GM18498 (cell line): ENCODE measurements at regions not wholly inside any gene's neighbourhood (a gene's known extent, or its start where the extent isn't known, plus 50 kb on each side); places are given as distances from the start of the nearest gene placed in this dataset.
"Not testable (repeated sequence)": the region's sequence is repeated elsewhere in the genome, so short reads cannot be mapped to it uniquely, and the experiment has no call there.

ENCODE experiments used
- ATAC-seq: cut with Tn5 transposase; IDR thresholded peaks from one replicate; pipeline ENCODE4 v1.9.1; 2021; ENCODE audit warnings: mild to moderate bottlenecking, moderate library complexity; ENCODE audit not compliant: unreplicated experiment

DNA sequence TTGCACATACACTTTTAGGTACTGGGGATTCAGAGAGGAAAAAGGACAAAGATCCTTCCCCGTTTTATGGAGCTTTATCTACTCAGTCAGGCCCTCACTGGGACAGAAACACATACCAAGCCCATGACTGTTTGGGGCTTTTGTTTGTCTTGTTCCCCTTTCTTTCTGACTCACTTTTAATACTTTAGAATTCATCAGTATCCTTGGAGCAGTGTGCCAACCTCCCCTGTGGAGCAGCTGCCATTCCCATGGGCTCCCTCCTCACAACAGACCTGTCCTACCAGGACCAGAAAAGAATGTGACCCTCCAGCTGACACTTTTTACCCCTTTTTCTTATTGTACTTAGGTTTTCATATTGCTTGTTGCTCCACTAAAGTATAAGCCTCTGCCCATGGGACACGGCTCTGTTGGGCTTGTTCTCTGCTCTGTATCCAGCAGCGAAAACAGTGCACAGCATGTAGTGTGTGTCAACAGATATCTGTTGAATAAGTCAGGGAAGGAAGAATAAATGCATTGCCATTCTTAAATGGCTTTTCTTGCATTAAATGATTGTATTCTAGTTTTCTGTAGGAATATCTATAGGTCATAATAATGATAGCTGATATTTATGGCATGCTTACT is 431.1 kb downstream of the EFNB2 start:
- ATAC-seq = no peak

- ATAC-seq = no peak
Observed at GRCh38 chr13:106103779-106104178, 431.7 kb downstream of the EFNB2 start.

- no peak for ATAC-seq
Observed at GRCh38 chr13:106102786-106103185, 432.7 kb downstream of the EFNB2 start.

DNA sequence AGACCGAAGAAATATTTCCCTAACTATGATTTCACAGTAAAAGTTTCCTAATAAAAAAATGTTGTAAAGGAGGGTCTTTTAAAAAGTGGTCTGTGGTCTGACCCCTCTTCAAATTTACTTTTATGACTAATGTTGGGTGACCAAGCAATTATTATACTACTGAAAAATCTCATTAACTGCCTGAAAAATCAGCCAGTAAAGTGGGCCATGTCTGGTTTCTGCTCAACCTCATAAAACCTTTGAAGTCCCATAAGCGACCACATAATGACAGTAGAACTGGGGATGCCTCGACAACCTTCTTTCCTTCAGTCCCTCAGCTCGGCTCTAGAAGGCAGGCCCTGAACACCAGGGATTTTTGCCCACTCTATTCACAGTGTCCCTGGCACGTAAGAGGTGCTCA is 434.3 kb downstream of the EFNB2 start:
- no peak for ATAC-seq

DNA sequence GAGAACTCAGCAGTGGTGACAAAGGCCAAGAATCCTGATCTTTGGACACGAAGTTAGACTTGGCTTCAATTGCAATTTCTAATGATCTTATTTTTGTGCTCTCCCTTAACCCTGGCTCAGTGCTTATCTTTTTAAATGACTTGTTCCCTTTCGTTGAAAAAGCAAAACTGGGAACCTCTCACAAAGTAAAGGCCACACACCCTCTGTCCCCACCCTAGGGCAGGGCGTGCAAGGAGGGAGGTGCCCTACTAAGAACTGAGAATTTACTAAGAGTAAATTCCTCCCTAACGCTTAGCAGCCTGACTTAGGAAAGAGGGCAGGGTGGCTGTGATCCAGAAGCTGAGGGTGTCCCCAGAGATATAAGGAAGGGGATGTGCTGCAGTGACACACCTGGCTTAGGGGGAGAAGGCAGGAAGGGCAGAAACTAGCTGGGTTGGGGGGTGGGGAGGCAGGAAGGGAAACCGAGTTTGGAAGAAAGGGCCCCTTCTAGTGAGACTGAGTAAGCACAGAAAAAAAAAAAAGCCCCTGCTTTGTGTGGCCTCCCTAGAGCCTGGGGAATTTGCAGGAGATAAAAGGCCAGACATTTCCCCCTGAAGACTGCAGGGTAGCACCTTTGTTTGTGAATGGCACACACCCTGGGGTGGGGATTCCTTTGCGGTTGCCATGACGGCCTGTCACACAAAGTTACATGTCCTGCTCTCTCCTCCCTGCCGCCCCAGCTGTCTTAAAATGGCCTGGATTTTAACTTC is 435.1 kb downstream of the EFNB2 start:
- no peak for ATAC-seq

GRCh38 chr13:106099765-106100164 is 435.7 kb downstream of the EFNB2 start:
- ATAC-seq = no peak

DNA sequence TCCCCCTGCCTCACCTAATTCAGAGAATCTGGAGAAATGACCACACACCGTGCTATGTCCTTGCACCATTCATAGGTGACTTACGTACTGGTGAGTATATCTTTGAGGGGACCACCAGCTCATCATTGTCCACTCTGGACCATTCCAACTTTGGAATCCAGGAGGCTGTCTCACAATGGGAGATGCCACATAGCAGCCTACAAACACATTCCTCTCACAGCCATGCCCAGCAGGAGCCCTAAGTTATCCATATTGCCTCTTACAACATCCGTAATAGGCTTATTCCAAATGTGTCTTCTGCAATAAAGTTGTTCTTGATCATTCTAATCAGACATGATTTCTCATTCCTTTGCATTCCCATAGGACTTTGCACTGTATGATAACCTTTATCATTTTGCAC is 436.7 kb downstream of the EFNB2 start:
- ATAC-seq = no peak

- no peak for ATAC-seq
Observed at GRCh38 chr13:106096661-106097092, 438.8 kb downstream of the EFNB2 start.

DNA sequence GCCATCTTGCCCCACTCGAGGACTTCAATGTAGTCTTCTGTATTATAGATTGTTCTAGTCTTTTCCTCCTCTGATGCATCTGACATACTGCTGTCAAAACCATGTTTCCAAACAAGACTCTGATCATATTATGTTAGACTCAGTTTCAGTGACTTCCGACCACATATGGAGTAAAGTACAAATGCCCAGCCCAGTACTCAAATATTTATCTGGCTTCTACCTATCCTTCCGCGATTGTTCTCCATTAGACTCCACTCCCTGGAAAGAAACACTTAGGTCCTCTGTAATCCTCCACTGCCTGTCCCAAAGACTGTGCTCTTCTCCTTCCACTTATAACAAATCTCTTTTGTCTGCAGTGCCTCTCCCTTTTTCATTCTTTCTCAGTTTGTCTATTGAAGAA is 439.5 kb downstream of the EFNB2 start:
- ATAC-seq = no peak

GRCh38 chr13:106095406-106095805 is 440.1 kb downstream of the EFNB2 start:
- ATAC-seq = no peak

DNA sequence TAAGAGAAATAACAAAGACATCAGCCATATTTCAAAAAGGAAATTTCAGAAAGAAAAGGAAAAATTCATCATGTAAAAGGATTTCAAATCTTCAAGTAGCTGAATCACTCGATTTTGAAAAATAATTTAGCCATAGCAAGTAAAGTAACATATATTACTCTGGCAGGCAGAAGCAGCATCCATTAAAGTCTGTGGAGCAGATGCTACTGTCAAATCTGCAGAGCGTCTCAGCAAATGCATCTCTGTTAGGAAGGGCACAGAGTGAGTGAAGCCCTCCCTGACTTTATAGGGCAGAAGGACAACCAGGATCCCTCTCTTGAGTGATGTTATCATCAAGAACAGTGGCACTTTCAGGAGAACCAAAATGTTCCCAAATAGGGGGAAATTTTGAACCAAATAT is 445.5 kb downstream of the EFNB2 start:
- ATAC-seq = no peak

- ATAC-seq = no peak
Observed at GRCh38 chr13:106089261-106089980, 446.0 kb downstream of the EFNB2 start.

GRCh38 chr13:106088085-106088484 is 447.4 kb downstream of the EFNB2 start:
- ATAC-seq = no peak

DNA sequence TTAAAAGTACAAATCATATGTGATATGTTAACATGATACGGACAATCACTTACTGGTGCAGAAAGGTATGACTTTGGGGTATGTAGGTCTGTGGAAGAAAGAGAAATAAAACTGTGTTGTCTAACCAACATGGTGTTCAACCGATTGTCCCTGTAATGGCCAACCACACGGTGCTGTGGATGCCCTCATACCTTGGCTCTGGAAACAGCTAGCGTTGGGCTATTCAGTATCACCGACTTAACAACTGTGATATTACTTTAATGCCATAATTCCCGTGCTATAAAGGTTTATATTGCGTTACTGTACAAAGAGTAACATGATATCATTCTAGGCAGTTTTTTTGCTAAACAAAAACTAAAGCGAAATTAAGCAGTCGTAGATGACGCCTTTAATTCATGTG is 448.3 kb downstream of the EFNB2 start:
- ATAC-seq = no peak

- ATAC-seq = no peak
Observed at GRCh38 chr13:106083620-106084350, 451.7 kb downstream of the EFNB2 start.

DNA sequence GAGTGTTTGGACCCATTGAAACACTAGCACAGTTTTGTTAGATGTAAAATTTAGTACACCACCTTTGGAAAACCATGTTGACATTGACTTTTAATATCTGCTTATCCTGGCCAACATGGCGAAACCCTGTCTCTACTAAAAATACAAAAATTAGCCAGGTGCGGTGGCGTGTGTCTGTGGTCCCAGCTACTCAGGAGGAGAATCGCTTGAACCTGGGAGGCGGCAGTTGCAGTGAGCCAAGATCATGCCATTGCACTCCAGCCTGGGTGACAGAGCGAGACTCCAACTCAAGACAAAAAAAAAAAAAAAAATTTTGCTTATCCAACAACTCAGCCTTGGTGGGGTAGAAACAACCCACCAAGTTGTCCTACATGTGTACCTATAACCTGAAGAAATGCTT is 454.2 kb downstream of the EFNB2 start:
- not testable (repeated sequence) for ATAC-seq

GRCh38 chr13:106078191-106078590 is 457.3 kb downstream of the EFNB2 start:
- no peak for ATAC-seq

GRCh38 chr13:106077017-106077416 is 458.4 kb downstream of the EFNB2 start:
- no peak for ATAC-seq

DNA sequence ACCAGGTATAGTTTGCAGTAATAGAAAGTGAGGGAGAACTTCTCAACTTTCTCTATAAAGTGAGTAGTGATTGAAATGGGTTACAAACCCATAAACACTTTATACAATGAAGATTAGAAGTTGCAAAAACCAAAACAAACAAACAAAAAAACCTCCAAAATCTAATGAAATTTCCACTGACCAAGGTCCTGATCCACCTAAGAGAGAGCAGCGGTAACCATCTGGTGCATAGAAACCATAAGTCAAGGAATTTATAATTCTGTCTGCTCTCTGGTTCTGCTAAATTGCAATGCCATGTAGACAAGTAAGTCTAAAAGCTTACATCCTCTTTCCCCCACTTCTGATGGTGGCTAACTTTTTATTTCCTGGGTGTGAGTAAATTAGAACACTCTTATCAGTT is 463.4 kb downstream of the EFNB2 start:
- no peak for ATAC-seq

- no peak for ATAC-seq
Observed at GRCh38 chr13:106063591-106064313, 471.7 kb downstream of the EFNB2 start.

DNA sequence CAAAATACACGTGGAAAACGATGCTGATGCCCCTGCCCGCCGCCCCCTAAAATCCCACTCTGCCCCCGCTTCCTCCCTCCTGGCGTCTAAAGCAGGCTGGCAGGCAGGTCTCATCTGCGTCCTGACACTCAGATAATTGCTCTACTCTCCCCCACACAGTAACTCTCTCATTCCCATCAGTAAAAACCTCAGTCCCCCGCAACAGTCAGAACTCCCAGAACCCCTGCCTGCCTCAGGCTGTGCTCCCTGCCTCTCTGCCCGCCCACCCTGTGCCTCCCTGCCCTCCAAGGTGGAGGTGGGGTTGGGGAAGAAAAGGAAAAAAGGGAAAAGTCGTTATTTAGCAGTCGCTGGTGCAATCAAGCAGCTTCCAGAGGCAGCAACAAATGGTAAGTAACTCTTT is 473.7 kb downstream of the EFNB2 start:
- no peak for ATAC-seq
